ENCODE measurements at regions not wholly inside any gene's neighbourhood (a gene's known extent, or its start where the extent isn't known, plus 50 kb on each side); places are given as distances from the start of the nearest gene placed in this dataset.

- DNase-seq (ENCODE audit: low read depth in 4 of 4, low spot score in 2 of 4), result no peak
These were observed 289.0 kb upstream of the ANKRD55 start for GRCh38 chr5:56522169-56522568.

GRCh38 chr5:56520986-56521730 lies 288.0 kb upstream of the ANKRD55 start:
- no peak for DNase-seq (ENCODE audit: low read depth in 4 of 4, low spot score in 2 of 4)

GRCh38 chr5:56518820-56519219 lies 285.7 kb upstream of the ANKRD55 start:
- DNase-seq (ENCODE audit: low read depth in 4 of 4, low spot score in 2 of 4), result no peak

- no peak for DNase-seq (ENCODE audit: low read depth in 4 of 4, low spot score in 2 of 4)
These were observed 283.9 kb upstream of the ANKRD55 start for GRCh38 chr5:56517011-56517416.

GRCh38 chr5:56516441-56516840 lies 283.3 kb upstream of the ANKRD55 start:
- DNase-seq (ENCODE audit: low read depth in 4 of 4, low spot score in 2 of 4), result no peak

GRCh38 chr5:56516035-56516434 lies 282.9 kb upstream of the ANKRD55 start:
- DNase-seq (ENCODE audit: low read depth in 4 of 4, low spot score in 2 of 4), result no peak

GRCh38 chr5:56515011-56515410 lies 281.9 kb upstream of the ANKRD55 start:
- DNase-seq (ENCODE audit: low read depth in 4 of 4, low spot score in 2 of 4), result no peak

GRCh38 chr5:56514245-56514644 lies 281.1 kb upstream of the ANKRD55 start:
- DNase-seq (ENCODE audit: low read depth in 4 of 4, low spot score in 2 of 4), result no peak

- DNase-seq (ENCODE audit: low read depth in 4 of 4, low spot score in 2 of 4), result no peak
These were observed 280.0 kb upstream of the ANKRD55 start for GRCh38 chr5:56513141-56513540.

GRCh38 chr5:56512313-56512996 lies 279.3 kb upstream of the ANKRD55 start:
- DNase-seq (ENCODE audit: low read depth in 4 of 4, low spot score in 2 of 4), result no peak

- no peak for DNase-seq (ENCODE audit: low read depth in 4 of 4, low spot score in 2 of 4)
These were observed 278.3 kb upstream of the ANKRD55 start for GRCh38 chr5:56511326-56511841.

- no peak for DNase-seq (ENCODE audit: low read depth in 4 of 4, low spot score in 2 of 4)
These were observed 275.1 kb upstream of the ANKRD55 start for GRCh38 chr5:56508249-56508648.

- DNase-seq (ENCODE audit: low read depth in 4 of 4, low spot score in 2 of 4), result no peak
These were observed 274.3 kb upstream of the ANKRD55 start for GRCh38 chr5:56507351-56507930.

GRCh38 chr5:56506211-56506965 lies 273.3 kb upstream of the ANKRD55 start:
- DNase-seq (ENCODE audit: low read depth in 4 of 4, low spot score in 2 of 4), result no peak

GRCh38 chr5:56503929-56504328 lies 270.8 kb upstream of the ANKRD55 start:
- no peak for DNase-seq (ENCODE audit: low read depth in 4 of 4, low spot score in 2 of 4)

GRCh38 chr5:56501781-56502557 lies 268.8 kb upstream of the ANKRD55 start:
- DNase-seq (ENCODE audit: low read depth in 4 of 4, low spot score in 2 of 4), result no peak

- no peak for DNase-seq (ENCODE audit: low read depth in 4 of 4, low spot score in 2 of 4)
These were observed 266.8 kb upstream of the ANKRD55 start for GRCh38 chr5:56499901-56500300.

- no peak for DNase-seq (ENCODE audit: low read depth in 4 of 4, low spot score in 2 of 4)
These were observed 266.4 kb upstream of the ANKRD55 start for GRCh38 chr5:56499491-56499890.

- DNase-seq (ENCODE audit: low read depth in 4 of 4, low spot score in 2 of 4), result no peak
These were observed 265.7 kb upstream of the ANKRD55 start for GRCh38 chr5:56498759-56499395.

GRCh38 chr5:56496581-56497063 lies 263.5 kb upstream of the ANKRD55 start:
- DNase-seq (ENCODE audit: low read depth in 4 of 4, low spot score in 2 of 4), result no peak

Data from left renal cortex interstitium (tissue), 4 donors.